Uterus (tissue), 2 donors: ENCODE measurements at regions not wholly inside any gene's neighbourhood (a gene's known extent, or its start where the extent isn't known, plus 50 kb on each side); places are given as distances from the start of the nearest gene placed in this dataset.

Source experiments
- CTCF ChIP-seq, 4 experiments: fragments of 200-600 bp in 2 of 4; fragments of 450-650 bp in 2 of 4; sonication (generic) in 2 of 4; IDR thresholded peaks; one replicate each; pipeline ENCODE4 v1.5.1; 2016 to 2019; ENCODE audit warnings: antibody characterized with exemption in 4 of 4, mild to moderate bottlenecking in 2 of 4, moderate library complexity in 1 of 4
- POLR2A ChIP-seq, 2 donors: fragments of 450-650 bp; IDR thresholded peaks; one replicate each; pipeline ENCODE4 v1.6.1; 2016; ENCODE audit warnings: antibody characterized with exemption in 2 of 2, mild to moderate bottlenecking in 1 of 2, moderate library complexity in 1 of 2

DNA sequence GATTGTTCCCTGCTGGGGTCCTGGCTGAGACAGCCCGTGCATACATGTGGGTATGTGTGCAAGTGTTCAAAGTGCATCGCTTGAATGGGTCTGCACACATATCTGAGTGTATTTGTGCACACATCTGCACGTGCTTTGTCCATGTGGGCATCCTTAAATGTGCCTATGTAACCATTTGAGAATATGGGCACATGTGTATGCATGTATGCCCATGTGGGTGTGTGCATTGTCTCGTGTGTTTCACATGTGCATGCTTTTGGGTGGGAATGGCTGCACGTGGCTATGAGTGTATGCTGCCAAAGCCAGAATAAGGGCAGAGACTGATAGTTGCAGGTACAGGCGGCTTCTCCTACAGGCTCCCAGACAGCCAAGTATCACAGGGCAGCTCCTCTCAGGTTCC is 107.3 kb downstream of the LHX2 start:
- TF ChIP-seq CTCF (IDR thresholded peaks at IDR 0.05): no peak
- no peak for TF ChIP-seq POLR2A (IDR thresholded peaks at IDR 0.05)
